Lower leg skin (tissue), 4 donors: ENCODE measurements at regions not wholly inside any gene's neighbourhood (a gene's known extent, or its start where the extent isn't known, plus 50 kb on each side); places are given as distances from the start of the nearest gene placed in this dataset.

Experiments used
- DNase-seq, 2 donors: peaks; one replicate each; pipeline ENCODE4 v3.0.0-alpha.2; 2019; ENCODE audit warnings: low spot score in 2 of 2
- H3K4me3 ChIP-seq: fragments of 200-600 bp; sonication (generic); 2 replicates; pipeline ENCODE4 v1.5.1; 2017; ENCODE audit warnings: mild to moderate bottlenecking, low read depth; ENCODE audit not compliant: poor library complexity, severe bottlenecking
- CTCF ChIP-seq, 3 donors: fragments of 450-650 bp; IDR thresholded peaks; one replicate each; pipeline ENCODE4 v1.5.1; 2016; ENCODE audit warnings: antibody characterized with exemption in 3 of 3, mild to moderate bottlenecking in 3 of 3, moderate library complexity in 2 of 3
- POLR2A ChIP-seq, 2 donors: fragments of 450-650 bp; IDR thresholded peaks; one replicate each; pipeline ENCODE4 v1.6.1; 2016 to 2017; ENCODE audit warnings: antibody characterized with exemption in 2 of 2, mild to moderate bottlenecking in 1 of 2, moderate library complexity in 1 of 2
- WGBS, 2 donors: methylation state at CpG; one replicate each; pipeline ENCODE4 v1.1.5; 2018; 5-methylcytosine and 5-hydroxymethylcytosine counted together
- intact Hi-C: fragments of 100-400 bp; cut with DNase I; formaldehyde crosslinking; loops from one replicate; pipeline ENCODE4 v1.15.0; 2023; ENCODE audit warnings: low total_unique reads

DNA sequence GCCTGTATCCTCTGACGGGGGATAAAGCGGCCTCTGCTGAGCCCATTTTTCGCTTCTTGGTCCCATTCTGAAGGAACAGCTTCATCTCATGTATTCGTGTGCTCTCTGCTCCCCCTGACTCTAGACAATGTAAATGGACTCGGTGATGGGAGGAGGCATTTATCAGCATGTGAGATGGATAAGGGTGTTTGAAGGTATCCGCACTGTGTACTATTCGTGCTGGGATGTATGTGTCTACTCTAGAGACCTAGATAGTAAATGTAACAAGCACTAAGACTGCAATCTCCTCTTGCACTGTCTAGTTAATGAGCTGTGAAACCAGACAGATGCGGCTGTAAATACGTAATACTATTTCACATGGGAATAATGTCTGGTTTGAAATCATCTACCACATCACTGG lies 134.6 kb upstream of the ARGLU1 start:
- no peak for DNase-seq
- no peak overlapping the region for H3K4me3 ChIP-seq
- 81 to 83% methylated on average over 9 of the region's 9 CpGs for WGBS, 2 donors
- intact Hi-C loops, result no loop called here
- no peak for TF ChIP-seq CTCF (IDR thresholded peaks at IDR 0.05)
- no peak for TF ChIP-seq POLR2A (IDR thresholded peaks at IDR 0.05)

DNA sequence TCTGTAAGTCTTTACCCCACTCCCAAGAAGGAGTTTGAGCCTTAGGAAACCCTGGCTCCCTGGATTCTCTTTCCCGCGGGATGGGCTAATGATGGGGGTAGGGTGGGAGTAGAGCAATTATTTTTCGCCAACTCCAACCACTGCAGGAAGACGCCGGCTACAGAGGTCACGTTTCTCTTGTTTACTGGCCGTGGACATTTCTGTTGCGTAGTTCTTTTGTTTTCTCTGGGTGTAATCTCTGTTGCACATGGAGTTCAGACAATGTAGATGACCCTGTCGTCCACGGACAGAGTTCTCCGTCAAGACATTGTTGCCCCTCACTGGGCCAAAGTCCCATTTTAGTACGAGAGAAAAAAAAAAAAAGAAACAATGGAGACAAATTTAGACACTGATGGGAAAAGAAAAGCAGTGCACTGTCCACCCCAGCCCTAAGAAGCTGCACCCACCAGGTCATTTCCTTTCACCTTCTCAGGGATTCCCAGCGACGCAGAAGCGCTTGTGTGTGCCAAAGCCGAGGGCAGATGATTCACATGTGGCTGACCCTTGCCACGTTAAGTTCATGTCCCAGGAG lies 133.9 kb upstream of the ARGLU1 start:
- intact Hi-C loops, result no loop called here
- H3K4me3 ChIP-seq, result no peak overlapping the region
- TF ChIP-seq POLR2A (IDR thresholded peaks at IDR 0.05) (no peak), CTCF (IDR thresholded peaks at IDR 0.05) (no peak)
- WGBS, 2 donors, result 77 to 86% methylated on average over 17 of the region's 17 CpGs
- no peak for DNase-seq

DNA sequence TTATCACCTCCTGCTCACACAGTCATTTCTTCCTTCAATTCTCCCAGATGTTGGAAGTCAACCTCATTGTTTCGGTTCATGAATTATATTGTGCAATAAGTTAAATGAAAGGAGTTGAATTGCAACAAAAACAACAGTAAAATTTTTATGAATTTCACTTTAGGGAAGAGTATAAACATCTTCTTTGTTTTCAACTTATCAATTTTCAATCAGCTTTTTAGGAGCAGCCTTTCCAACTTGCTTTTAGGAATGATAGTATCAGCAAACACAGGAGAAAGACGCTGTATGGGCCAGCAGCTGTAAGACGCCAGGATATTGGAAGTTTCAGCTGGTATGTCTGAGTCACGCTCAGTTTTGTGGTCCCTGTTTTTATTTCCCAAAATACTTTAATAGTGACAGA lies 132.5 kb upstream of the ARGLU1 start:
- no peak overlapping the region for H3K4me3 ChIP-seq
- DNase-seq, result no peak
- intact Hi-C loops, result no loop called here
- TF ChIP-seq CTCF (IDR thresholded peaks at IDR 0.05) (no peak), POLR2A (IDR thresholded peaks at IDR 0.05) (no peak)
- 49 to 55% methylated on average over 4 of the region's 4 CpGs for WGBS, 2 donors

- TF ChIP-seq CTCF (IDR thresholded peaks at IDR 0.05) (no peak), POLR2A (IDR thresholded peaks at IDR 0.05) (no peak)
- intact Hi-C loops, result no loop called here
- WGBS, 2 donors, result 89 to 95% methylated on average over 8 of the region's 8 CpGs
- DNase-seq, result no peak
- no peak overlapping the region for H3K4me3 ChIP-seq
Measured at GRCh38 chr13:106700007-106700406, 132.1 kb upstream of the ARGLU1 start.

DNA sequence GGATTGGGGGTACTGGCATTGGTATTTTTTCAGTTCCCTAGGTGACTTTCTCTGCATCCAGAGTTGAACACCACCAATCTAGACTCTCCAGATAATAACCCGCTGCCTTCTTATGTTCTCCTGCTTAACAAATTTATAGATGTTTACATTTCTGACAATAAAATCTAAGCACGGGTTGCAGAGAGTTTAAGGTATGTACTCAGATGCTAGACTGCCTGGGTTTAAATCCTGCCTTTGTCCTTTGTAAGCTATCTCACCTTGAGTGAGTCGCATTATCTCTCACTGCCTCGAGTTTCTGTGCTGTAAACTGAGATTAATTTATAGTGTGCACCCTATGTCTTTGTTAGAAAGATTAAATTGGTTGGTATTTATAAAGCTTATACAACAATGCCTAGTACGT lies 131.4 kb upstream of the ARGLU1 start:
- intact Hi-C loops, result no loop called here
- no peak for DNase-seq
- TF ChIP-seq POLR2A (IDR thresholded peaks at IDR 0.05), result no peak
- TF ChIP-seq CTCF (IDR thresholded peaks at IDR 0.05), result no peak

DNA sequence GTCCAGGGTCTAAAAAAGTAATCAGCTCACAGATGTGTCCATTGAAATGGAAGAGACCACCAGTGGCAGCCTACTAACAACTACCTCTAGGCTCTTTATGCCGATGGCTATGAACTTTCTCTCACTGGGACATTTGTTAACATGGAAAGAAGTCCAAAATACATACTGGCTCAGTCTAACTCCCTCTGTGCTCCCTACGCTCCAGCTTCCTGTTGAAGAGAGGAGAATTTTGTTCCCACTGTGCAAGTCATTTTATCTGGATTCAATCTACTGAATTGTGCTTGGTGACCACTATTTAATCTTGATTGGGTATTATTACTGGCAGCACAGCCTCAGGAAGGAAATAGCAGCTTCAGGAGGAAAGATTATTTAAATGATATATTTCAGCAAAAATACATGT lies 128.8 kb upstream of the ARGLU1 start:
- no peak for TF ChIP-seq POLR2A (IDR thresholded peaks at IDR 0.05)
- TF ChIP-seq CTCF (IDR thresholded peaks at IDR 0.05), result no peak
- 73 to 80% methylated on average over 2 of the region's 2 CpGs for WGBS, 2 donors

More for the DNA sequence above, 131.4 kb upstream of the ARGLU1 start:
- H3K4me3 ChIP-seq, result no peak overlapping the region
- WGBS, 2 donors, result 85 to 86% methylated on average over 5 of the region's 5 CpGs

More for the DNA sequence above, 128.8 kb upstream of the ARGLU1 start:
- no peak overlapping the region for H3K4me3 ChIP-seq
- no peak for DNase-seq
- intact Hi-C loops, result no loop called here
